K562 (cell line): ENCODE measurements at regions not wholly inside any gene's neighbourhood (a gene's known extent, or its start where the extent isn't known, plus 50 kb on each side); places are given as distances from the start of the nearest gene placed in this dataset.

Experiments
- ATAC-seq: fragments of 200-7000 bp; cut with Tn5 transposase; 3 replicates; pipeline ENCODE4 v1.9.1; 2020; ENCODE audit warnings: moderate library complexity
- BruUV-seq: library from RNA; stranded (reverse); fragments of 400-500 nt; replicated peaks from 2 replicates; lab custom pipeline; 2021; lab: Mats Ljungman, UMichigan
- CTCF ChIA-PET: fragments of 300-600 bp; formaldehyde crosslinking; extraction: SDS; loops from one replicate; lab custom pipeline; 2021; ENCODE audit warnings: low intra/inter-chr PET ratio; lab: Yijun Ruan, JAX
- POLR2A ChIA-PET: fragments of 300-600, 350-650 bp; sonication (Branson Sonifier 250); formaldehyde crosslinking; extraction: SDS; loops from one replicate; lab custom pipeline; 2021; ENCODE audit warnings: antibody characterized with exemption, inconsistent platforms; lab: Yijun Ruan, JAX
- DNase-seq, 4 experiments: peaks; one replicate each; pipeline versions ENCODE4 v3.0.0 to v3.0.0-alpha.2; 2011 to 2018; ENCODE audit warnings: low spot score in 3 of 4, mixed read lengths in 3 of 4; ENCODE audit errors: extremely low read depth in 1 of 4
- FAIRE-seq: peaks from 2 replicates; lab custom pipeline; 2011; peaks lifted over from hg19 to GRCh38; lab: Jason Lieb, UNC
- H2AFZ ChIP-seq: 2 replicates; pipeline ENCODE4 v1.6.0; 2011; ENCODE audit warnings: low read depth, low read length, control low read depth, inconsistent platforms
- H3K27ac ChIP-seq: fragments of 200-600 bp; 3 replicates; pipeline ENCODE4 v1.8.0; 2011; ENCODE audit warnings: low read depth, mild to moderate bottlenecking, control low read depth, inconsistent platforms, low read length, moderate library complexity, mixed read lengths; ENCODE audit errors: extremely low read depth
- H3K27me3 ChIP-seq, 2 experiments: fragments of 300-600 bp in 1 of 2; 2 replicates in 1 of 2; 3 replicates in 1 of 2; pipeline versions ENCODE4 v1.6.0 to v1.8.0; 2011; ENCODE audit warnings: inconsistent platforms in 2 of 2, low read length in 2 of 2, mild to moderate bottlenecking in 1 of 2, mixed read lengths in 1 of 2, moderate library complexity in 1 of 2; ENCODE audit not compliant: control insufficient read depth in 2 of 2, insufficient read depth in 2 of 2
- H3K36me3 ChIP-seq: fragments of 300-600 bp; 3 replicates; pipeline ENCODE4 v1.8.0; 2011; ENCODE audit warnings: mild to moderate bottlenecking, low read length, inconsistent platforms; ENCODE audit not compliant: control insufficient read depth, insufficient read depth
- H3K4me1 ChIP-seq, 2 experiments: fragments of 200-600 bp in 1 of 2; replicated peaks in 1 of 2; 2 replicates in 1 of 2; 3 replicates in 1 of 2; pipeline versions ENCODE4 v1.5.1 to v1.8.0; 2011; ENCODE audit warnings: inconsistent platforms in 2 of 2, low read length in 2 of 2, mild to moderate bottlenecking in 1 of 2, mixed read lengths in 1 of 2, moderate library complexity in 1 of 2; ENCODE audit not compliant: control insufficient read depth in 2 of 2, insufficient read depth in 2 of 2
- H3K4me2 ChIP-seq: 2 replicates; pipeline ENCODE4 v1.6.1; 2011; ENCODE audit warnings: low read length, control low read depth, inconsistent platforms, mixed read lengths; ENCODE audit not compliant: insufficient read depth
- H3K4me3 ChIP-seq: fragments of 200-600 bp; sonication (generic), shearing (Covaris generic); 2 replicates; pipeline ENCODE4 v1.5.1; 2016; ENCODE audit warnings: control low read depth, inconsistent platforms
- H3K79me2 ChIP-seq: fragments of 200-600 bp; 3 replicates; pipeline ENCODE4 v1.8.0; 2011; ENCODE audit warnings: low read length, inconsistent platforms; ENCODE audit not compliant: control insufficient read depth, insufficient read depth
- H3K9ac ChIP-seq, 2 experiments: 2 replicates each; pipeline versions ENCODE4 v1.6.0 to v1.6.1; 2011; ENCODE audit warnings: low read depth in 2 of 2, low read length in 2 of 2, control low read depth in 1 of 2, inconsistent platforms in 1 of 2, mild to moderate bottlenecking in 1 of 2, mixed read lengths in 1 of 2; ENCODE audit not compliant: insufficient read depth in 1 of 2
- H3K9me1 ChIP-seq: one replicate; pipeline ENCODE4 v1.6.0; 2011; ENCODE audit warnings: inconsistent platforms, mild to moderate bottlenecking, low read length, moderate library complexity; ENCODE audit not compliant: control insufficient read depth, insufficient read depth
- H3K9me3 ChIP-seq: replicated peaks from 2 replicates; pipeline ENCODE4 v1.5.1; 2011; ENCODE audit warnings: low read depth, low read length, inconsistent platforms; ENCODE audit not compliant: control insufficient read depth, insufficient read depth
- H4K20me1 ChIP-seq: replicated peaks from 2 replicates; pipeline ENCODE4 v1.6.1; 2011; ENCODE audit warnings: low read length, inconsistent platforms, mixed read lengths; ENCODE audit not compliant: control insufficient read depth, insufficient read depth
- ELF4 ChIP-seq: fragments of 450-650 bp; formaldehyde crosslinking; IDR thresholded peaks from 2 replicates; pipeline ENCODE4 v1.4.0; 2022; ENCODE audit warnings: missing genetic modification characterization
- MAZ ChIP-seq, 2 experiments: fragments of 450-650 bp in 1 of 2; sonication (generic) in 1 of 2; formaldehyde crosslinking; IDR thresholded peaks in 1 of 2; conservative IDR thresholded peaks in 1 of 2; 2 replicates each; pipeline versions ENCODE4 v1.4.0 to v1.5.0; 2020; ENCODE audit warnings: mild to moderate bottlenecking in 1 of 2, missing genetic modification reagents in 1 of 2
- PHF8 ChIP-seq: fragments of 200-600 bp; sonication (generic); IDR thresholded peaks from 2 replicates; pipeline ENCODE4 v1.6.1; 2012; ENCODE audit warnings: mixed run types, mild to moderate bottlenecking, inconsistent platforms, low read length, moderate library complexity, borderline replicate concordance
- POLR3G ChIP-seq: IDR thresholded peaks from 2 replicates; pipeline ENCODE4 v1.6.1; 2011; ENCODE audit not compliant: insufficient read length, insufficient replicate concordance; ENCODE audit errors: extremely low read depth
- RNF219 ChIP-seq: fragments of 250-450 bp; sonication (Bioruptor Pico); IDR thresholded peaks from 2 replicates; pipeline ENCODE4 v1.5.0; 2022; ENCODE audit warnings: mild to moderate bottlenecking
- SMARCA4 ChIP-seq: fragments of 450-650 bp; IDR thresholded peaks from 2 replicates; pipeline ENCODE4 v1.6.1; 2016
- TBP ChIP-seq: optimal IDR thresholded peaks from 2 replicates; pipeline ENCODE3; 2011; ENCODE audit warnings: low read depth, low read length, improper control_type of control experiment
- TOE1 ChIP-seq, 2 experiments: fragments of 450-650 bp in 1 of 2; sonication (generic) in 1 of 2; formaldehyde crosslinking in 1 of 2; IDR thresholded peaks; 2 replicates each; pipeline versions ENCODE4 v1.7.1 to v1.8.0; 2016 to 2022; ENCODE audit warnings: borderline replicate concordance in 2 of 2, mild to moderate bottlenecking in 2 of 2, antibody characterized with exemption in 1 of 2, inconsistent platforms in 1 of 2, low read depth in 1 of 2, missing genetic modification reagents in 1 of 2, moderate library complexity in 1 of 2
- ZFP36 ChIP-seq: fragments of 150-350 bp; IDR thresholded peaks from 2 replicates; pipeline ENCODE4 v1.6.1; 2018; ENCODE audit warnings: low read length, low read depth; ENCODE audit not compliant: partially characterized antibody
- ZNF41 ChIP-seq: fragments of 250-450 bp; sonication (Bioruptor Pico); conservative IDR thresholded peaks from 2 replicates; pipeline ENCODE4 v1.4.0; 2020; ENCODE audit warnings: mild to moderate bottlenecking
- WGBS: fragments of 100-300 bp; shearing (Covaris generic); methylation state at CpG from one replicate; pipeline ENCODE4 v1.1.6; 2016; ENCODE audit warnings: low coverage, mixed read lengths; ENCODE audit not compliant: insufficient coverage; ENCODE audit errors: missing lambda C conversion rate; 5-methylcytosine and 5-hydroxymethylcytosine counted together
- in situ Hi-C: fragments of 300-500 bp; cut with MboI; formaldehyde crosslinking; loops from 4 replicates; pipeline ENCODE4 v1.15.0; 2018; ENCODE audit warnings: inconsistent platforms, mixed read lengths
- intact Hi-C: fragments of 100-400 bp; cut with micrococcal nuclease; formaldehyde crosslinking; loops from 2 replicates; pipeline ENCODE4 v1.14.2; 2022
- TF ChIP-seq, protein P1 (sequence below), 2 experiments: fragments of 450-650 bp in 1 of 2; sonication (generic) in 1 of 2; formaldehyde crosslinking; conservative IDR thresholded peaks; 2 replicates each; pipeline versions ENCODE4 v1.4.0 to v1.8.1; 2020 to 2022; ENCODE audit warnings: mild to moderate bottlenecking in 1 of 2, missing genetic modification reagents in 1 of 2

DNA sequence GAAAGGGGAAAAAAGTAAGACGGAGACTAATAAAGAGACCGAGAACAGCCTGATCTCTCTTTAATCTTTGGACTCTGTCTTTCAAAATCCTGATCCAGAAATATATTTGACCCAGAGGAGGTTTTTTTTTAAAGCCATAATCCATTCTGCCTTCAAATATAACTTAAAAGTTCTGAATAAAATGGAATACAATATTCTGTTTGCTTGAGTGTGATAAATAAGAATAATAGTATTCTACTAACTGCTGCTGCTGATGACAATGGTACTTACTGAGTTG lies 1196.0 kb downstream of the GALC start:
- FAIRE-seq (no peak), DNase-seq (no peak), ATAC-seq (no peak)
- Histone ChIP-seq H3K27me3 (no peaks in the 10 kb centered on the region), H2AFZ (no peak overlapping the region), H3K79me2 (no peaks in the 10 kb centered on the region), H3K4me1 (no peaks in the 10 kb centered on the region), H4K20me1 (no peaks in the 10 kb centered on the region), H3K9ac (no peak overlapping the region), H3K9me3 (no peaks in the 10 kb centered on the region), H3K36me3 (no peaks in the 10 kb centered on the region), H3K4me2 (no peak overlapping the region), H3K9me1 (no peaks in the 10 kb centered on the region), H3K27ac (no peak overlapping the region), H3K4me3 (no peak overlapping the region)
- BruUV-seq, result no TSS peak
- TF ChIP-seq TOE1 (IDR thresholded peaks at IDR 0.05; ENCODE audit: borderline replicate concordance), result no peak
- TF ChIP-seq TOE1 (CRISPR knock-in tag; IDR thresholded peaks at IDR 0.05; ENCODE audit: borderline replicate concordance, low read depth), result no peak
- no peak for TF ChIP-seq ELF4
- TF ChIP-seq SMARCA4, result no peak
- TF ChIP-seq RNF219 (CRISPR knock-in tag), result no peak
- TF ChIP-seq ZFP36, result no peak
- TF ChIP-seq TBP, result no peak
- no peak for TF ChIP-seq PHF8
- TF ChIP-seq, protein P1, sequence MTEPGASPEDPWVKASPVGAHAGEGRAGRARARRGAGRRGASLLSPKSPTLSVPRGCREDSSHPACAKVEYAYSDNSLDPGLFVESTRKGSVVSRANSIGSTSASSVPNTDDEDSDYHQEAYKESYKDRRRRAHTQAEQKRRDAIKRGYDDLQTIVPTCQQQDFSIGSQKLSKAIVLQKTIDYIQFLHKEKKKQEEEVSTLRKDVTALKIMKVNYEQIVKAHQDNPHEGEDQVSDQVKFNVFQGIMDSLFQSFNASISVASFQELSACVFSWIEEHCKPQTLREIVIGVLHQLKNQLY (CRISPR knock-in tag; conservative IDR thresholded peaks at IDR 0.05), result no peak
- TF ChIP-seq ZNF41 (CRISPR knock-in tag), result no peak
- no peak for TF ChIP-seq MAZ (CRISPR knock-in tag; conservative IDR thresholded peaks at IDR 0.05 in 1 of 2, IDR thresholded peaks at IDR 0.05 in 1 of 2)
- TF ChIP-seq POLR3G, result no peak
- intact Hi-C loops, result no loop called here
- ChIA-PET POLR2A (no interaction called here), CTCF (no interaction called here)
- WGBS, result 0% methylated on average over 2 of the region's 2 CpGs
- in situ Hi-C loops, result no loop called here
